SIG-M5 (cell line): ENCODE measurements at regions not wholly inside any gene's neighbourhood (a gene's known extent, or its start where the extent isn't known, plus 50 kb on each side); places are given as distances from the start of the nearest gene placed in this dataset.
"Not testable (repeated sequence)": the region's sequence is repeated elsewhere in the genome, so short reads cannot be mapped to it uniquely, and the experiment has no call there.

Source experiments
- DNase-seq: peaks from one replicate; lab custom pipeline; 2025; lab: John Stamatoyannopoulos, UW

- DNase-seq: no peak
Observed at GRCh38 chr2:144745424-144745823, 225.5 kb upstream of the ZEB2 start.

- DNase-seq: no peak
Observed at GRCh38 chr2:144738749-144739148, 218.8 kb upstream of the ZEB2 start.

- DNase-seq: no peak
Observed at GRCh38 chr2:144730711-144731110, 210.8 kb upstream of the ZEB2 start.

- DNase-seq: not testable (repeated sequence)
Observed at GRCh38 chr2:144724460-144724859, 204.5 kb upstream of the ZEB2 start.

GRCh38 chr2:144718376-144718775 is 198.5 kb upstream of the ZEB2 start:
- no peak for DNase-seq

- no peak for DNase-seq
Observed at GRCh38 chr2:144715992-144716391, 196.1 kb upstream of the ZEB2 start.

GRCh38 chr2:144713410-144713809 is 193.5 kb upstream of the ZEB2 start:
- no peak for DNase-seq

GRCh38 chr2:144712550-144712940 is 192.6 kb upstream of the ZEB2 start:
- DNase-seq: no peak

- DNase-seq: no peak
Observed at GRCh38 chr2:144711630-144712549, 192.0 kb upstream of the ZEB2 start.

GRCh38 chr2:144711084-144711483 is 191.2 kb upstream of the ZEB2 start:
- DNase-seq: no peak

- DNase-seq: no peak
Observed at GRCh38 chr2:144708626-144709025, 188.7 kb upstream of the ZEB2 start.

GRCh38 chr2:144707736-144708326 is 187.9 kb upstream of the ZEB2 start:
- no peak for DNase-seq

- no peak for DNase-seq
Observed at GRCh38 chr2:144706647-144707046, 186.7 kb upstream of the ZEB2 start.

- DNase-seq: no peak
Observed at GRCh38 chr2:144705328-144706245, 185.7 kb upstream of the ZEB2 start.

GRCh38 chr2:144704709-144705095 is 184.8 kb upstream of the ZEB2 start:
- DNase-seq: no peak

- DNase-seq: peak; percentile 100
Observed at GRCh38 chr2:144703852-144704708, 184.2 kb upstream of the ZEB2 start.

- DNase-seq: peak; percentile 71
Observed at GRCh38 chr2:144702051-144702450, 182.1 kb upstream of the ZEB2 start.

- DNase-seq: no peak
Observed at GRCh38 chr2:144701259-144701658, 181.3 kb upstream of the ZEB2 start.

- no peak for DNase-seq
Observed at GRCh38 chr2:144698156-144698555, 178.2 kb upstream of the ZEB2 start.

GRCh38 chr2:144695657-144696056 is 175.7 kb upstream of the ZEB2 start:
- no peak for DNase-seq

- DNase-seq: no peak
Observed at GRCh38 chr2:144694456-144694855, 174.5 kb upstream of the ZEB2 start.
